SU-DHL-6 (cell line): ENCODE measurements at regions not wholly inside any gene's neighbourhood (a gene's known extent, or its start where the extent isn't known, plus 50 kb on each side); places are given as distances from the start of the nearest gene placed in this dataset.

Experiments used
- H2AFZ ChIP-seq: fragments of 200-600 bp; sonication (generic); 2 replicates; pipeline ENCODE4 v1.6.1; 2014; ENCODE audit warnings: low read depth, mild to moderate bottlenecking, moderate library complexity, mixed read lengths, antibody characterized with exemption, low read length; ENCODE audit not compliant: severe bottlenecking
- H3F3A ChIP-seq: fragments of 200-600 bp; shearing (Covaris generic); 2 replicates; pipeline ENCODE4 v1.6.0; 2016; ENCODE audit warnings: antibody characterized with exemption, mild to moderate bottlenecking; ENCODE audit not compliant: insufficient read depth
- H3K27ac ChIP-seq: fragments of 200-600 bp; sonication (generic); 2 replicates; pipeline ENCODE4 v1.5.1; 2016; ENCODE audit warnings: low read depth, mild to moderate bottlenecking, low read length, moderate library complexity, mixed read lengths
- H3K27me3 ChIP-seq: fragments of 200-600 bp; sonication (generic), shearing (Covaris generic); 2 replicates; pipeline ENCODE4 v1.6.0; 2014; ENCODE audit warnings: mild to moderate bottlenecking, low read length
- H3K36me3 ChIP-seq: fragments of 200-600 bp; sonication (generic); 2 replicates; pipeline ENCODE4 v1.6.1; 2014; ENCODE audit warnings: mild to moderate bottlenecking, low read length, mixed read lengths
- H3K4me2 ChIP-seq: fragments of 300-600, 200-600 bp; shearing (Covaris generic), sonication (generic); 2 replicates; pipeline ENCODE4 v1.6.0; 2014; ENCODE audit warnings: low read length, low read depth, mild to moderate bottlenecking; ENCODE audit not compliant: poor library complexity, severe bottlenecking
- H3K4me3 ChIP-seq: fragments of 200-600 bp; sonication (generic); 2 replicates; pipeline ENCODE4 v1.5.1; 2014; ENCODE audit warnings: antibody characterized with exemption, low read length, mild to moderate bottlenecking, mixed read lengths; ENCODE audit not compliant: insufficient read depth, poor library complexity, severe bottlenecking
- H3K79me2 ChIP-seq: fragments of 200-600 bp; sonication (generic); 2 replicates; pipeline ENCODE4 v1.6.1; 2014; ENCODE audit warnings: mild to moderate bottlenecking, low read length, moderate library complexity; ENCODE audit not compliant: insufficient read depth
- H3K9ac ChIP-seq: fragments of 200-600 bp; sonication (generic); 2 replicates; pipeline ENCODE4 v1.7.0; 2014; ENCODE audit warnings: mild to moderate bottlenecking, low read length
- H3K9me2 ChIP-seq: fragments of 200-600 bp; sonication (generic); replicated peaks from 2 replicates; pipeline ENCODE4 v1.6.1; 2014; ENCODE audit warnings: low read length; ENCODE audit not compliant: insufficient read depth
- H3K9me3 ChIP-seq: fragments of 200-600 bp; sonication (generic); 2 replicates; pipeline ENCODE4 v1.6.1; 2014; ENCODE audit warnings: low read length, mixed read lengths; ENCODE audit not compliant: insufficient read depth
- H4K20me1 ChIP-seq: fragments of 200-600 bp; sonication (generic); 2 replicates; pipeline ENCODE4 v1.6.1; 2014; ENCODE audit warnings: low read depth, mild to moderate bottlenecking, antibody characterized with exemption, low read length, moderate library complexity, mixed read lengths
- EZH2phosphoT487 ChIP-seq: fragments of 200-600 bp; sonication (generic), shearing (Covaris generic); conservative IDR thresholded peaks from 2 replicates; pipeline ENCODE4 v1.6.1; 2018; ENCODE audit warnings: mild to moderate bottlenecking, antibody characterized with exemption, low read length, moderate library complexity, mixed read lengths
- TF ChIP-seq, protein P1 (sequence below): fragments of 200-600 bp; sonication (generic); IDR thresholded peaks from one replicate; pipeline ENCODE4 v1.5.1; 2017; ENCODE audit warnings: antibody characterized with exemption, mild to moderate bottlenecking, low read length, moderate library complexity; ENCODE audit not compliant: insufficient read depth, poor library complexity, severe bottlenecking

GRCh38 chr13:85333506-85334020 lies 465.7 kb downstream of the SLITRK6 start:
- no peaks in the 10 kb centered on the region for H3K27me3 ChIP-seq
- no peak for TF ChIP-seq EZH2phosphoT487
- TF ChIP-seq, protein P1, sequence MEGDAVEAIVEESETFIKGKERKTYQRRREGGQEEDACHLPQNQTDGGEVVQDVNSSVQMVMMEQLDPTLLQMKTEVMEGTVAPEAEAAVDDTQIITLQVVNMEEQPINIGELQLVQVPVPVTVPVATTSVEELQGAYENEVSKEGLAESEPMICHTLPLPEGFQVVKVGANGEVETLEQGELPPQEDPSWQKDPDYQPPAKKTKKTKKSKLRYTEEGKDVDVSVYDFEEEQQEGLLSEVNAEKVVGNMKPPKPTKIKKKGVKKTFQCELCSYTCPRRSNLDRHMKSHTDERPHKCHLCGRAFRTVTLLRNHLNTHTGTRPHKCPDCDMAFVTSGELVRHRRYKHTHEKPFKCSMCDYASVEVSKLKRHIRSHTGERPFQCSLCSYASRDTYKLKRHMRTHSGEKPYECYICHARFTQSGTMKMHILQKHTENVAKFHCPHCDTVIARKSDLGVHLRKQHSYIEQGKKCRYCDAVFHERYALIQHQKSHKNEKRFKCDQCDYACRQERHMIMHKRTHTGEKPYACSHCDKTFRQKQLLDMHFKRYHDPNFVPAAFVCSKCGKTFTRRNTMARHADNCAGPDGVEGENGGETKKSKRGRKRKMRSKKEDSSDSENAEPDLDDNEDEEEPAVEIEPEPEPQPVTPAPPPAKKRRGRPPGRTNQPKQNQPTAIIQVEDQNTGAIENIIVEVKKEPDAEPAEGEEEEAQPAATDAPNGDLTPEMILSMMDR = no peak

GRCh38 chr13:85332615-85333014 lies 466.6 kb downstream of the SLITRK6 start:
- Histone ChIP-seq H4K20me1 (no peaks in the 10 kb centered on the region), H2AFZ (no peak overlapping the region), H3K9me3 (no peaks in the 10 kb centered on the region), H3K36me3 (no peaks in the 10 kb centered on the region), H3K79me2 (no peaks in the 10 kb centered on the region), H3K4me3 (no peak overlapping the region), H3K27ac (no peak overlapping the region), H3K9ac (no peak overlapping the region), H3F3A (no peaks in the 10 kb centered on the region), H3K27me3 (no peaks in the 10 kb centered on the region), H3K4me2 (no peak overlapping the region), H3K9me2 (no peaks in the 10 kb centered on the region)
- TF ChIP-seq, protein P1 = no peak

More at GRCh38 chr13:85333506-85334020, 465.7 kb downstream of the SLITRK6 start:
- Histone ChIP-seq H3K27ac (no peak overlapping the region), H3K4me3 (no peak overlapping the region), H3K4me2 (no peak overlapping the region), H3K9me3 (no peaks in the 10 kb centered on the region), H3K9ac (no peak overlapping the region), H4K20me1 (no peaks in the 10 kb centered on the region), H3F3A (no peaks in the 10 kb centered on the region), H3K9me2 (no peaks in the 10 kb centered on the region), H3K36me3 (no peaks in the 10 kb centered on the region), H3K79me2 (no peaks in the 10 kb centered on the region), H2AFZ (no peak overlapping the region)

DNA sequence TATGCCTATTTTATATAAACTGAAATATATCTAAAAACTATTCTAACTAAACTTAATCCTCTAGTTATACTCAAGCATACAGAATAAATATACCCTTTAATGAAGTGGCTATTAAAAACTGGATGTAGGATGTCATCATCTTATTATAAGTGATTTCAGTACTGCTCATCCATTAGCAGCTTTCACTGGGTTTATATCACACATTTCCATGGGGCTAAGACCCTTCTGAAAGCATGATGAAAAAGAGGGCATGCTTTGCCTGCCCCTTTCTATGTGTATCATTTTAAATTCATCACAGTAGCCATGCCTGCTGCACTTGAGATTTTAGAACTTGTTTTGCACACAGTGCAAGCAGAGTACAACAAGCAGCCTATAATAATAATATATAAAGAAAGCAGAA lies 477.5 kb downstream of the SLITRK6 start:
- TF ChIP-seq, protein P1 = no peak
- no peak for TF ChIP-seq EZH2phosphoT487
- Histone ChIP-seq H3K9ac (no peak overlapping the region), H2AFZ (no peak overlapping the region), H3K79me2 (no peaks in the 10 kb centered on the region), H3K27ac (no peak overlapping the region), H3K4me2 (no peak overlapping the region), H4K20me1 (no peaks in the 10 kb centered on the region), H3K9me3 (no peaks in the 10 kb centered on the region), H3K36me3 (no peaks in the 10 kb centered on the region), H3K4me3 (no peak overlapping the region), H3K27me3 (no peaks in the 10 kb centered on the region), H3K9me2 (no peaks in the 10 kb centered on the region), H3F3A (no peaks in the 10 kb centered on the region)
